ENCODE measurements at regions not wholly inside any gene's neighbourhood (a gene's known extent, or its start where the extent isn't known, plus 50 kb on each side); places are given as distances from the start of the nearest gene placed in this dataset.
A peak's percentile ranks its signal among the peaks of the same experiment; 100 is the strongest.

DNA sequence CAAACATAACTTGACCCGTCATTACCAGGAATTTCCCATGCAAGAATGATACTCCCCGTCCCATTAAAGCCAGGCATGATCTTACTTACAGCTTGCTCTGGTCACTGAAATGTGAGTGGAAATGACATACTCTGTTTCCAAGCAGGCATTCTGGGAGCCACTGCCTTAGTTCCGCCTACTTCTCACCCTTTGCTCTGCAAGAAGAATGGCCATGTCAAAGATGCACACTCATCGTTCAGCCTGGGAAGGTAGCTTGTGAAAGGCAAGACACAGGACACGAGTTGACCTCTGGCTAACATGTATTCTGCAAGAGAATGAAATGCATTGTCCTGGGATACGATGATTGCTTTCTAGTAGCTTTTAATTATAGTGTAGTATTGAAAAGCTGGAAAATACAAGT is 1144.4 kb downstream of the NLGN4X start:
- DNase-seq (ENCODE audit: low spot score) = no peak

DNA sequence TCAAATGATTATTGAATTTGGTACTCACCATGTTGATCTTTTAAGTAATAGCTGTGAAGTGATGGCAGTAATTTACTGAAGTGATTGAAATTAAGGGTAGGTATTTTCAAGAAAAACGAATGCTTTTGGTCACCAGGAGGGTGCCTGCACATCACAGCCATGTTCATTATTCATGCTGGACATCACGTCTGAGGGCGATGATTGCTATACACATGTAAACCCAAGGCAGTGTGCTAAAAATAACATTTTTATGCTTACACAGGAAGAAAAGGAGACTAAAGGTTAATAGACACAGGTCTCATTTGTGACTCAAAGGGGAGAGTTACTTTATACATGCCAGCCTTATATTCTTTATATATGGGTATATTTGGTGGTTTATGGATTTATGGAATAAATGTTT is 1146.0 kb downstream of the NLGN4X start:
- no peak for DNase-seq (ENCODE audit: low spot score)

DNA sequence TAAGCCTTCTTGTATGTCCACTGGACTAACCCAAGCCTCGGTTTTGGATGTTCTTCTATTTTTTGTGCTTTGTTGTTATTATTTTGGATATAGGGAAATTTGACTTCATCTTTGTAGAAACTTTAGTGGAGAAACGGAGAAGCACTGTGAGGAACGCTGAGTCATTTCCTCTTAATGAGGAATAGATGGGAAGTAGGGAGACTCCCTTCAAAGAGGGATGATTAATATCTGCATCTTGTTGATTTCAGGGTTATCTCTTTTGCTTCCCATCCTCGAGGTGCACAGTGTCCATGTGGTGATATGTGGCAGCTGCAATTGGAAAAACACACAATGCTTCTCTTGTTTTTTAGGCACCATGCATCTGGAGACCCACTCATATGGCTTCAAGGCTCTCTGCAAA is 1147.9 kb downstream of the NLGN4X start:
- peak; percentile 42 for DNase-seq (ENCODE audit: low spot score)

DNA sequence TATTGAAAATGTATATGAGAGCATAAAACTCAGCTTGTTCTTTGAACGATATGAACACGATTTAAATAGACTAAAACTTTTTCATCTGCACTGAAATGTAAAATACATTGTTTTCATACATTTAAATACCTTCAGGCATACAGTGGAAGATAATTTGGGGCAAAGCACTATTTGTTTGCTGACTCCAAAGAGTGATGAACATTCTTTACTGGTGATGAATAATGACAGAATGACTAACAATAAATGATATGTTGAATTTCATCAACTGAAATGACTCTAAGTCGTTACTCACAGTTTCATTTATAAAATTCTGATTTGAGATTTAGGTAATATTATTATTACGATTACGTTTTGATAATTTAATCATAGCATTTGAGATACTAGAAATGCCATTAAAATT is 1160.1 kb downstream of the NLGN4X start:
- DNase-seq (ENCODE audit: low spot score) = no peak

DNA sequence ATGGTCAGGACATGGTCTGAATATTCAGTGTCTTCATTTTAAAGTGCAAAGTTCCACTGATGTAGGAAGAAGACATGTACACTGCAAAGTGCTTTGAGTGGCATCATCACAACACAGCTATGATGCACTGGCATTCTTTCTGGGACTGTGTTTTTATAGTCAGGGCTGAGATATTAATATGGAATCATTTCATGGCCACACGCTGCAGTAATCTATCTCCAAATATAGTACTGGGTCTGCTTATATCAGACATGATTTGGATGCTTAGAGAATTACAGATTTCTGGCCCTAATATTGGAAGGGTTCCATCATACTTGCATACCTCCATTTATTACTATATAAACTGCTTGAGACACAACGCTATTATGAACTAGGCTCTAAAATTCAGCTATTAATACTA is 1170.9 kb downstream of the NLGN4X start:
- DNase-seq (ENCODE audit: low spot score) = no peak

DNA sequence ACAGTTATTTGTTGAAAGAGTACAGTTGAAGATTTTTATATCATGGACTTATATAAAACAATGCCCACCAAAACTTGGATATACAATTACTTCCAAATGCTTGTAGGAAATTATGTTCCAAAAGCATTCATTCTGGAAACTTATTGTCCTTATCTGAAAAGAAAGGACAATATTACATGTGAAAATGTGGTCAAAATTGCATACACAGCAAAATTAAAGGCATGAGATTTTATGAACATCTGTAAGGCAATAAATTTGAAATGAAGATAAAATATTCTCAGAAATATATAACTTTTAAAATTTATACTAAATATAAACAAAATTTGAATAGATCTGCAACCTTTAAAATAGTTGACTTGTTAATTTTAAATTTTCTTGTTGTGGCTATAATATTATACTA is 1173.8 kb downstream of the NLGN4X start:
- DNase-seq (ENCODE audit: low spot score) = no peak

DNA sequence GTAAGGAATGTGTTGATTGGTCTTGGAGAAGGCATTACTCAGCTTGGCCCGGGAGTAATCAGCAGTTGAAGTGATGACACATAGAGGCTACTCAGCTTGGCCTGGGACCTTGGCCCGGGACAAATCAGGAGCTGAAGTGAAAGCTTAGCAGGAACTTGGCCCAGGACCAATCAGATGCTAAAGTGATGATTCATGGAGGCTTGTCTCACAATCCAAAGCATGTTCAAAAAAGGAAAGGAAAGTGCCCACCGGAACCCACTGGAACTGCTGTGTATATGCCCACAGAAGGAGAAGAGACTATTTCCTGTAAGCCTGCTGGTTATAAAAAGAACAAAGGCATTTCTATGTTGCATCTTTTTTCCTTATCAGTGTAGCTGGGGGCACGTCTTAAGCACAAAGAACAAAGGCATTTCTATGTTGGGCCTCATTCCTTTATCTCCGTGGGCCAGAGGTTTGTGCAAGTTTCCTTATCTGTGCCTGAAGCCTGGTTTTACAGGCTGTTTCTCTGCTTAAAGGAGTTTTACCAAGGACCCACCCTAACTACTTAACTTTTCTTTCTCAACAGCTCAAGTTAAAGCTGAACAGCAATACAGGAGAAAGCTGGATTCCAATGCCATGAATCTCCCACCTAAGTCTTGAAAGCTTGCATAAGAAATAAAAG is 1176.7 kb downstream of the NLGN4X start:
- peak; percentile 96 for DNase-seq (ENCODE audit: low spot score)

DNA sequence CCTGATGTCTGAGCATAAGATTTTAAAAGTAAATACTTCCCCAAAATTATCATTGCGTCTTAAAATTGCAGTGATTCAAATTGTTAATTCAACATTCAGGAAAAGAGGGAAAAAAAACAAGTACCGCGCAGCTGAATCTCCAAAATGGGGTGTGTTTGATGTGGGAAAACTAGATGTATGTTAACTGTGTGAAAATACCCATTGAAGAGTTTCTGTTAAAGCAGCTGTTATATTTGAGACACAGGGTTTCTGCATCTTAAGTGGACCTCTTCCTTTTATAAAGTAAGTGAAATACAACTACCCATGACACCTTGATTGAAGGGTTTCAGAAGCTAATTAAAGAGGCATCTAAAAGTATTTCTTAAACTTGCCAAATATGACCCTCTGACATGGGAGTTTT is 1186.1 kb downstream of the NLGN4X start:
- no peak for DNase-seq (ENCODE audit: low spot score)

DNA sequence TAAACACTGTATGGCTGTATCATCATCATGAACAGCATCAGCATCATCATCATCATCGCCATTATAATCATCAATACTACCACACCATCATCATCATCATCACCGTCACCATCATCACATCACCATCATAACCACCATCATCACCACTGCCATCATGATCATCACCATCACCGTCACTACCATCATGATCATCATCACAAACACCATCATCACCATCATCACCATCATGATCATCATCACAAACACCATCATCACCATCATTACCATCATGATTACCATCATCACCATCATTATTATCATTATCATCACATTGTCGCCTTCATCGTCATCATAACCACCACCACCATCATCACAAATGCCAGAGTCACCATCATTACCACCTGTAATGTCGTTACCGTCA is 1196.9 kb downstream of the NLGN4X start:
- DNase-seq (ENCODE audit: low spot score) = no peak

DNA sequence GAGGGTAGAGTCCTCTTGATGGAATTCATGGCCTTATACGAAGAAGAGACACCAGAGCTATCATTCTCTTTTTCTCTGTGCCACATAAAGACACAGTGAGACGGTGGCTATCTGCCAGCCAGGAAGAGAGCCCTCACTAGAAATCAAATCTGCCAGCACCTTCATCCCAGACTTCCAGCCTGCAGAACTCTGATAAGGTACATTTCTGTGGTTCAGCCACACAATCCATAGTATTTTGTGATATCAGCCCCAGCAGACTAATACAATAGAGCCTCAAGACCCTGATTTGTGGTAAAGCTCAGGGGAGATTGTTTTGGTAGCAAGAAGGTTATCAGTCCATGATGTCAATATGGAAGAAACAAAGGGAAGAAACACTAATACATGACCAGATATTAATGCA is 1213.2 kb downstream of the NLGN4X start:
- DNase-seq (ENCODE audit: low spot score) = no peak

DNA sequence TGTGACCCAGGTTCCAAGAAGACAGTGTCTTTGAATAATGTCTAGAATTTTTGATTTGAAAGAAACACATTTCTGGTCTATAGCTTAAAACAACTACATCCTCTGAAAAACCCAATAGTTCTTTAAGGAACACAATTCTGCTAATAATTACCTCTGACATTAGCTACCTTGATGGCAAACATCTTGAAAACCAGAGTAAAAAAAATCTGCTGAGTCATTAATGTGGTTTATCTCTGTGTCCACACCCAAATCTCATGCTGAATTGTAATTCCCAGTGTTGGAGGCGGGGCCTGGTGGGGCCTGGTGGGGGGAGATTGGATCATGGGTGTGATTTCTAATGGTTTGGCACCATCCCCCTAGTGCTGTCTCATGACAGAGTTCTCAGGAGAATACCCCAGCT is 1233.8 kb downstream of the NLGN4X start:
- DNase-seq (ENCODE audit: low spot score) = no peak

DNA sequence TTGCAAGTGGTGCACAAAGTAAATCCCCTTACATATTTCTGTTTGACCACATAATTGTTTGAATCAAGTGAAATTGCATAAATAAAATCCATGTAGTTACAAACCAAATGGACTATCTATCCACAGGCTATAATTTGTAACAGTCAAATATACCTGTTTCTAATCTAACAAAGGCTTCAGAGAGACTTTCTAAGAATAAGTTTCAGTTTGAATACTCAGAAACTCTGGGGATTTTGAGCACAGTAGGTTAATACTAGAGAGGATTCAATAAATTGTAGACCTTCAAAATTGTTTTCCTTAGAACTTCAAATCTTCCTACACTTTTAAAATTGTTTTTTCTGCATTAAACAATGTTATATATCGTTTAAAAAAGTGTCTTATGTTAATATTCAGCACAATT is 1250.1 kb downstream of the NLGN4X start:
- DNase-seq (ENCODE audit: low spot score) = no peak

DNA sequence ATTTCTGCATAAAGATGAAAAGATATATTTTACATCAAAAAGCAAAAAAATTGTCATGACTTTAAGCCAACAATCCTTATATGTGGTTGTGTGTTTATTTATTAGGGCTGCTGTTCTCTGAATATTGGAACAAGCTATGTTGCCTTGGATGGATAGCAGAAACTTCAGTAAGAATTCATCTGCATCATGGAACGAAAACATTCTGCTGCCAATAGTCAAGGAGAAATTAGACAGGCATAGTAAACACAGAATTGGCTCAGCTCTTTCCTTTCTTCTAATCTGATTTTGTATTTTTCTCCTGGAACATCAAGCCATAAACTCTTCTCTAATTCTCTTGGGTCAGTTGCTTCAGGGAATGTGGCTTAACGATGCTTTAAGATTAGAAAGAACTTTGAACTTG is 1257.0 kb downstream of the NLGN4X start:
- DNase-seq (ENCODE audit: low spot score) = no peak

DNA sequence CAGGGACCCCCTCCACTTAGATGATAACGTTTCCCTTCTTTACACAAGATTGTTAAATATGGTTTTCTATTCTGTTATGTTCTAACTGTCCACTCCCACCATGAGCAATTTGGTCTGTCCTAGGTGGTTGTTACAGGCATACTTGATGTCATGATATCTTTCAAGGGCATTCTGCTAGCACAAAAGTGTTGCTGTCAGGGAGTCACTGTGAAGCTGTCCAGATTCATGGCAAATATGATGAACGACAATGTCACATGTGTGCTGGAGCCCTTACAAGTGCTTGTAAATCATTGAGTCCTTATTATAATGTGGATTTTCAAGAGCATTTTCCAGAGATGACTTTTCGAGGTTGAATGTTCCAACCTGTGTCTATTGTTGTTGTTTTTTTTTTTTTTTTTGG is 1250.7 kb upstream of the PRKX start:
- DNase-seq (ENCODE audit: low spot score) = no peak

DNA sequence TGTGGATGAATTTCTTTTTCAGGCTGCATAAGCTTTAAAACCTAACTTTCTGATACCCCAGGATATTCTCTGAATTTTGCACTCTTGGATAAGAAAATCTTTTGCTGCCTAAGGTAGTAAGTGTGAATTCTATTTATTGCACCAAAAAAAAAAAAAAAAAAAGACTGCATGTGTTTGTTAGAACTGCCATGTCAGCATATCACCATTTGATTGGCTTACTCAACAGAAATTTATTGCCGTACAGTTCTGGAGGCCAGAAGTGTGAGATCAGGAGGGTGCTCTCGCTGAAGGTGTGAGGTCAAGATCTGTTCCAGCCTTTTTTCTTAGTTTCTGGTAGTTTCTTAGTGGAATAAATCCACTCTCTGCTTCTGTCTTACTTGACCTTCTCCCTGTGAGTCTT is 1250.0 kb upstream of the PRKX start:
- no peak for DNase-seq (ENCODE audit: low spot score)

DNA sequence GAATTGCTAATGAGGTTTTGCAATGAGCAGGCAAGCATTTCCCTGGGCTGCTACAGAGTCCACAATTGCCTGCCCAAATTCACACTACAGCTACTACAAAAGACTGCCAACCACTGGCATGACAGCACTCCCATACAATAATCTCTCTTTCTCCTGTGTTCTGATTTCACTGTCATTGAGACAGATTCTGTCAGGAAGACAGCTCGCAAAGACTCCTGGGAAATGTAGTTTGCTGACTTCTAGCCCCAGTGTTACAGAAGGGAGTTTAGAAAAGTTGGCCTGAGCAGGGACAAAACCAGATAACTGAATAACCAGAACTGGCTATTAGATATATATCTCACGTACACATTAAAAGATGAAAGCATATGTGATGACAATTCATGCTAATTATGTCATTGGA is 1231.3 kb upstream of the PRKX start:
- no peak for DNase-seq (ENCODE audit: low spot score)

DNA sequence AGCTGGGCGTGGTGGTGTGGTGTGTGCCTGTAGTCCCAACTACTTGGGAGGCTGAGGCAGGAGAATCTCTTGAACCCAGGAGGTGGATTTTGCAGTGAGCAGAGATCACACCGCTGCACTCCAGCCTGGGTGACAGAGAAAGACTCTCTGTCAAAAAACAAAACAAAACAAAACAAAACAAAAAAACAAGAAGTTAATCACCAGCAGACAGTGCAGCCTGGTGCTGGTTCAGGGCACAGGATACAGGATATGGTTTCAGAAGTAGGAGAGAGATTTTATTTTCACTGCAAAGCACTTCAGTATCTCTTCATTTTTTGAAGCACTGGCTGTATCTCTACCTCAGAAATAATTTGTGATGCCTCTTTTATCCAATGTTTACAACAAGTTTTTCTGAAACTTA is 1222.9 kb upstream of the PRKX start:
- no peak for DNase-seq (ENCODE audit: low spot score)

DNA sequence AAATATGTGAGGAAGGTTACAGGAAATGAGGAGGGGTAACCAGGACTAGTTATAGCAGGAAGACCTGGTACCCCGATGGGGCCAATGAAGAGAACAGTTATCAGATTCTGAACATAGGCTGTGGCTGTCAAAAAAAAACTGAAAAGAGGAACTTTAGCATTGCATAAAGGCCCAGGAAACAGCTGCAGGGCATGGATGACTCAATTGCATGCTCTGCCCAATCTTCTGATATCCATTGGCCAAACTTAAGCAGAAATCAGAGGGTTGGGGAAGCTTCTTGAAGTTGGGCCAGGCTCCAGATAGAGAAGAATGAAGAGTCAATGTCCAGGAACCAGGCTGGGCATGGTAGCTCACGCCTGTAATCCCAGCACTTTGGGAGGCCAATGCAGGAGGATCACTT is 1222.4 kb upstream of the PRKX start:
- DNase-seq (ENCODE audit: low spot score) = no peak

DNA sequence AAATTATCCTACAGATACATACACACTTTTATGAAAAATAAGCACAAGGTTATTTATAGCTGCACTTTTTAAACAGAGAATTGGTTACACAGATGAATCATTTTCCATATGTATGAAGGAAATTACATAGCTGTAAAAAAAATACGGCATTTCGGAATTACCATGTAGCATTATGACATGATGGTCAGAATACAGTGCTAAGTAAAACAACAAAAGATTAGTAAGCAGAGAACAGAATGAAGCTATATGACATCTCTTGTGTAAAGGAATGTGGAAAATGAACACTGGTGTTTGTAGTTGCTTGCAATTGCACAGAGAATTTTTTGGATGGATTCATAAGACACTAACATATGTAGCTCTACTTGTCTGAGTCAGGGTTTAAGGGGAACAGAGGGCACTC is 1222.0 kb upstream of the PRKX start:
- no peak for DNase-seq (ENCODE audit: low spot score)

DNA sequence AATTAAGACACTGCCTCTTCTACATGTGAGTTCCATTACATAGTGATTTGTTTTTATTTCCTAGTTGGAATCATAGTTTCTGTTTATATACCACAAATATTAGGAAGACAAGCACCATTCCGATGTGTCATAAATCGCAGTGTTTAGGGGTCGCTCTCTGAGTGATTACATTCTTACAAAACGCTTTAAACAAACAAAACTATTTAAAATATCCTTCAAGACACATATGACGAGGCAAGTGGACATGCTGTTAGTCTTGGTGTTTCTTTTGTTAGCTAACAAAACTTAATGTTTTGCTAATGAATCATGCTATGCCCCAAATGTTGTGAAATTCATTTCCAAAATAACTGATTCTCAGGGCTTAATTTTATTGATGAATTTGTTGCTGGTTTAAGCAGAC is 1219.3 kb upstream of the PRKX start:
- no peak for DNase-seq (ENCODE audit: low spot score)

DNA sequence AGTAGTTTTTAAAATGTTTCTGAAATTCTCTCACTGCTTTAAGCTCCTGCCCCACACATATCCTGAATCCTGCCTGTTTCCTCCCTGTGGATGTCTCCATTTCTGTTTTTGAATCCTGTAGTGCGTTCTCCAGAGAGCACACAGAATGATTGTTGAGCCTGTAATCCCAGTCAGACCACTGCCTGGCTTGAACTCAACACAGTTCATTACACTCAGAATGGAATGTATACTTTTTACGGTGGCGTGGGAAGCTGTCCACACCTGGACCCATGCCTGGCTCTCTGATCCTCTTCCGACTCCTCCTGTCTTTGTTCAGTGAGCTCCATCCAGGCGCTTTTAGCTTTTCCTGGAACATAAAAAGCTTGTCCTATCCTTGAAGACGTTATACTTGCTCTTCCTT is 1217.0 kb upstream of the PRKX start:
- DNase-seq (ENCODE audit: low spot score) = no peak

DNA sequence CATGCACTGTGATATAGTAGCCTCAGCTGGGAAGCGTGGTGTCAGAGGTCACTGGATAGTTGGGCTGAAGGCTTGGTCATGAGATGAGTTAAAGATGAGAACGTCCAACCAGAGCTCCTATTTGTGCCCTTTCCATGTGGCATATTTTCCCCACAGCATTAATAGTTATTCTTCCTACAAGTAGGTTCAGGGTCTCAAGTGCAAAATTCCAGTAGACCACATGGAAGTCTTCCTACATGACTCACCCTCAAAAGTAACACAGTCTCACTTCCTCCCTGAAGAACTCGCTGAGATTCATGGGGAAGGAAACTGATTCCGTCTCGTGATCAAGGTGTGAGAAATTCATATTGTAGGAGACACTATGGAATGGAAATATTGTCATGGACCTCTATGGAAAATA is 1212.5 kb upstream of the PRKX start:
- peak; percentile 18 for DNase-seq (ENCODE audit: low spot score)

DNA sequence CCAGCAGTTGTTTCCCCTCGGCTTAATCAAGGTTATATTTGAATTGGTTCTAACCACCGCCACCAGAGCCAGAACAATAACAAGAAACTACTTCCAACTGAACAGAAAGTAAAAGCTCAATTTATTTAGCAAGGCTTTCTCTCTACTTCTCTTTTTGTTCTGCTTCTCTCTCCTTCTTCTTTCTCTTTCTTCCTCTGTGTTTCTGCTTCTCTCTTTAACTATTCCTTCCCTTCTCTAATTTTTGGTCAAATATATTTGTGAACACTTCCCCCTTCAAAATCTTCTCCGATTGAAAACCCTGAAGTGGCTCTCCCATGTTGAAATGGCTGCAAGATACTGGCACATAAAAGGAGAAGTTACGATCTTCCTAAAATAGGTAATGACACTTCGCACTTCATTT is 1195.9 kb upstream of the PRKX start:
- DNase-seq (ENCODE audit: low spot score) = no peak

DNA sequence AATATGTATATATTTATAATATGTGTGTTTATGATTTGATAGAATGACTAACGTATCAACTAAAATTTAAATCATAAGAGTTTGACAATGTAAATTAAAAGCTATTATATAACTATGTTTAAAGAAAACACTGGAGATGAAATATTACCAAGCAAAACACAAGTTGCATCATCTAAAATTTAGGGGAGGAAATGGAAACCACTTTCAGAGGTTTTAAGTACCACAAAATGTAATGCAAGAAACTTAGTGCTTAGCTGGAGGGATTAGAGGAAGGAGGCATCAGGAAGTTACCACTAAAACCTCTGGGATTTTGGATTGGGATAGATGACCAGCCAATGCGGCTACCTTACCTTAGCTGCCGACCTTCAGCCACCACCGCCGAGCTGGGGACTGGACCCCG is 1192.1 kb upstream of the PRKX start:
- DNase-seq (ENCODE audit: low spot score) = no peak

DNA sequence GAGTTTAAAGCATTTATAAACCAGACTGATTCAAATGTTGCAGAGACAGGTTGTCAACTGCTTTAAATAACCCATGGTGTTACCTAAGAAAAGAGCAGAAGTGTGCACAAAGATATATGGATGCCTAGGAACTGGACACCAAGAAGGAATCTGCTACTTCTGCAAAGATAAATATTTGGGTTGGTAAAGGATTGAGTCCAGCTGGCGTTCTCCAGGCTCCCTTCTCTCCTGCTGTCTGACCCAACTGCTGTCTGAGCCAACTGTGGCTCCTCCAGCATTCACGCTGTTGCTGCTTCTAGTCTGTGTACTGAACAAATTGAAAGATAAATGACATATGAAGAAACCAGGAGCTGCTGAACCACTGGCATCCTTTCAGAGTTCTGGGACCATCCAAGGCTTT is 1167.8 kb upstream of the PRKX start:
- DNase-seq (ENCODE audit: low spot score) = no peak
